OCI-LY7 (cell line): ENCODE measurements at regions not wholly inside any gene's neighbourhood (a gene's known extent, or its start where the extent isn't known, plus 50 kb on each side); places are given as distances from the start of the nearest gene placed in this dataset.

ENCODE experiments used
- BruUV-seq: library from RNA; stranded (reverse); fragments of 400-500 nt; replicated peaks from 2 replicates; lab custom pipeline; 2021; lab: Mats Ljungman, UMichigan
- CTCF ChIA-PET: fragments of 300-600 bp; sonication (Branson Sonifier 250); formaldehyde crosslinking; loops from one replicate; lab custom pipeline; 2022; ENCODE audit warnings: antibody characterized with exemption; ENCODE audit not compliant: unreplicated experiment; lab: Charles Lee
- POLR2A ChIA-PET: fragments of 300-600 bp; sonication (Branson Sonifier 250); formaldehyde crosslinking; loops from one replicate; lab custom pipeline; 2022; ENCODE audit warnings: antibody characterized with exemption; lab: Charles Lee
- DNase-seq: peaks from one replicate; pipeline ENCODE4 v3.0.0-alpha.2; 2015; ENCODE audit warnings: low spot score
- H2AFZ ChIP-seq: fragments of 200-600 bp; sonication (generic), shearing (Covaris generic); 2 replicates; pipeline ENCODE4 v1.6.1; 2014; ENCODE audit warnings: mild to moderate bottlenecking, antibody characterized with exemption, low read length, moderate library complexity
- H3K27ac ChIP-seq: fragments of 200-600 bp; sonication (generic); 2 replicates; pipeline ENCODE4 v1.5.1; 2014; ENCODE audit warnings: mixed run types, low read depth, mild to moderate bottlenecking, moderate library complexity, low read length, inconsistent platforms; ENCODE audit not compliant: poor library complexity, severe bottlenecking
- H3K36me3 ChIP-seq: fragments of 200-600 bp; sonication (generic); 2 replicates; pipeline ENCODE4 v1.6.1; 2014; ENCODE audit warnings: mild to moderate bottlenecking, antibody characterized with exemption, low read length, moderate library complexity, mixed read lengths; ENCODE audit not compliant: insufficient read depth
- H3K4me1 ChIP-seq: fragments of 200-600 bp; sonication (generic); 2 replicates; pipeline ENCODE4 v1.5.1; 2014; ENCODE audit warnings: mild to moderate bottlenecking, low read length; ENCODE audit not compliant: insufficient read depth, poor library complexity, severe bottlenecking
- H3K4me2 ChIP-seq: fragments of 200-600 bp; sonication (generic); 2 replicates; pipeline ENCODE4 v1.6.1; 2014; ENCODE audit warnings: mild to moderate bottlenecking, low read length
- H3K4me3 ChIP-seq: fragments of 200-600 bp; sonication (generic); 2 replicates; pipeline ENCODE4 v1.5.1; 2014; ENCODE audit warnings: mild to moderate bottlenecking, low read depth, low read length; ENCODE audit not compliant: poor library complexity, severe bottlenecking
- H3K79me2 ChIP-seq: fragments of 200-600 bp; sonication (generic); 2 replicates; pipeline ENCODE4 v1.6.1; 2016; ENCODE audit warnings: low read depth, mild to moderate bottlenecking, low read length, moderate library complexity, mixed read lengths; ENCODE audit not compliant: insufficient read depth
- H3K9me2 ChIP-seq: fragments of 200-600 bp; sonication (generic); 2 replicates; pipeline ENCODE4 v1.6.1; 2016; ENCODE audit warnings: mild to moderate bottlenecking, low read length, mixed read lengths; ENCODE audit not compliant: insufficient read depth
- H3K9me3 ChIP-seq: fragments of 200-600 bp; sonication (generic); 2 replicates; pipeline ENCODE4 v1.6.1; 2014; ENCODE audit warnings: mild to moderate bottlenecking, mixed run types, low read length, mixed read lengths
- H4K20me1 ChIP-seq: fragments of 200-600 bp; sonication (generic); 2 replicates; pipeline ENCODE4 v1.6.1; 2014; ENCODE audit warnings: mild to moderate bottlenecking, antibody characterized with exemption, low read length, moderate library complexity, mixed read lengths; ENCODE audit not compliant: insufficient read depth
- CTCF ChIP-seq: fragments of 200-600 bp; sonication (generic); conservative IDR thresholded peaks from 2 replicates; pipeline ENCODE4 v1.5.1; 2014; ENCODE audit warnings: mild to moderate bottlenecking, antibody characterized with exemption, low read length, moderate library complexity, mixed read lengths
- EZH2phosphoT487 ChIP-seq: fragments of 200-600 bp; sonication (generic); IDR thresholded peaks from 2 replicates; pipeline ENCODE4 v1.6.1; 2018; ENCODE audit warnings: low read depth, borderline replicate concordance, mild to moderate bottlenecking, mixed run types, antibody characterized with exemption, low read length, moderate library complexity, mixed read lengths
- intact Hi-C: fragments of 100-400 bp; cut with micrococcal nuclease; formaldehyde crosslinking; loops from one replicate; pipeline ENCODE4 v1.10.0; 2022; ENCODE audit not compliant: unreplicated experiment

GRCh38 chr5:3278643-3279042, 317.0 kb upstream of the IRX1 start:
- CTCF ChIA-PET: no interaction called here
- intact Hi-C loops: no loop called here
- Histone ChIP-seq H3K36me3 (no peaks in the 10 kb centered on the region), H3K9me2 (no peaks in the 10 kb centered on the region), H3K4me2 (no peak overlapping the region), H3K27ac (no peak overlapping the region), H3K79me2 (no peaks in the 10 kb centered on the region), H3K4me1 (no peaks in the 10 kb centered on the region), H2AFZ (no peak overlapping the region), H4K20me1 (no peaks in the 10 kb centered on the region), H3K4me3 (no peak overlapping the region), H3K9me3 (no peaks in the 10 kb centered on the region)
- no TSS peak for BruUV-seq
- POLR2A ChIA-PET: interaction anchor here (0.7 to 1.1 kb wide), 2 partner anchors 13 to 32 kb away, joined by 3 to 4 read pairs; no protein-coding TSS in a partner anchor
- TF ChIP-seq EZH2phosphoT487 (no peak), CTCF (no peak)
- DNase-seq: no peak

DNA sequence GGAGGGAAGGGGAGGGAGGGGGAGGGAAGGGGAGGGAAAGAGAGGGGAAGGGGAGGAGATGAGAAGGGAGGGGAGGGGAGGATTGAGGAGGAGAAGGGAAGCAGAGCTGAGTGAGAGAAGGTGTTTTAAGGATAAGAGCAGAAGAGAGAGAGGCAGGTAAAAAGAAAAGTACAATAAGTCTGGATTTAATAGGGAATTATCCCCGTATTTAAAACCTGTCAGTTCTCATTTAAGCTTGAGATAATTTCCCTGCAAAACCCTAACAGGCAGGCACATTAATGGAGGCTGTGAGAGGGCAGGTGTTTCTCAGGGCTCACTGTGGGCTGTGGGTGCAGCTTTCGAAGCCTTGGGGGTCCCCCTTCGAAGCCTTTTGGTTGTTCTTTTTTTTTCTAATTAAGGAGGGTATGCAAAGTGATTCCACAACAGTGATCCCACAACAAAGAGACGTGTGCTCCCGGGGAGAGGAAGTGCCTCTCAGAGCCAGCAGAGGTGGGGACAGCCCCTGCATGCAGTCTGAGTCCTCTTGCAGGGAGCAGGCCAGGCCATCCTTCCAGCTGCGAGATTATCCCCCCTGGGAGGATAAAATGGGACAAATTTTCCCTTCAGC, 317.9 kb upstream of the IRX1 start:
- no TSS peak for BruUV-seq

More for the DNA sequence above, 317.9 kb upstream of the IRX1 start:
- no peak overlapping the region for H3K4me2 ChIP-seq
- no peaks in the 10 kb centered on the region for H3K4me1 ChIP-seq
- TF ChIP-seq CTCF: no peak
- TF ChIP-seq EZH2phosphoT487: no peak
- DNase-seq: no peak
- H3K36me3 ChIP-seq: no peaks in the 10 kb centered on the region
- no peaks in the 10 kb centered on the region for H3K9me3 ChIP-seq
- H3K9me2 ChIP-seq: no peaks in the 10 kb centered on the region
- H3K4me3 ChIP-seq: no peak overlapping the region
- H2AFZ ChIP-seq: no peak overlapping the region
- no peaks in the 10 kb centered on the region for H3K79me2 ChIP-seq
- H4K20me1 ChIP-seq: no peaks in the 10 kb centered on the region
- CTCF ChIA-PET: no interaction called here
- POLR2A ChIA-PET: interaction anchor here (0.7 to 1.1 kb wide), 2 partner anchors 12 to 33 kb away, joined by 3 to 4 read pairs; no protein-coding TSS in a partner anchor
- no peak overlapping the region for H3K27ac ChIP-seq
- intact Hi-C loops: no loop called here
